ENCODE measurements at regions not wholly inside any gene's neighbourhood (a gene's known extent, or its start where the extent isn't known, plus 50 kb on each side); places are given as distances from the start of the nearest gene placed in this dataset.
A peak's percentile ranks its signal among the peaks of the same experiment; 100 is the strongest.
"Not testable (repeated sequence)": the region's sequence is repeated elsewhere in the genome, so short reads cannot be mapped to it uniquely, and the experiment has no call there.

DNA sequence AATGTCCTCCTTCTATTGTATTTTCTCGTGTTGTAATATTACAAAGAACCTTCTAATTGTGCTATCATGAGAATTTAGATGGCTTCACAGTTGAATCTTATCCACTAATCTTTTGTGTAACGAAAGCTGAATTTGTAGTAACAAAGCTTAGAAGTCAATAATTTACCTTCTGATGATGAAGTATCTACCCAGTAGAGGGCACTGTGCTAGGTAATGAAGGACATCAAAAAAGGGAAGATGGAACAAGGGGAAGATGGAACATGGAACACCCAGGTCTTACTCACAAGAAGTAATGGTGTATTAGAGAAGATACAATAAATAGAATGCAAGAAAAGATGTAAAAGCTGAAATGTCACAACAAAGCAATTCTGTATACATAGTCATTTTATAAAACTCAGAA, 131.0 kb upstream of the CCNG1 start:
- peak; percentile 1 for DNase-seq

DNA sequence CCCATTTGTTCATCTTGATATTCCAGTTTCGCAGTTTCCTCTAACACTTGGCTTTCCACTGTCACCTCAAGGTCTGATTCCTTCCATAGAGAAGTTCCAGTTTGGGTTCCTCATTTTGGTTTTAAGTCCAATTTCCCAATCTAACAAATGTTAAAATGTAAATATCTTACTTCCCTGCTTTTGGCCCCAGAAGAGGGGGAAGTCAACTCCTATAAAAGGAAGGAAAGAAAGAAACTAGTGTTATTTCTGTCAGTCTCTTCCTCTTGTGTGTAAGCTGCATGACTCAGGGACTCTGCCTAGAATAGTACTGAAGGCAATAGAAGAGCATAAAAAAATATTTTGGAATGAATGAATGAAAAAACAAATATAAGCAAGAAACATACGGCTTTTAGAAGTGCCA, 127.5 kb upstream of the CCNG1 start:
- DNase-seq = no peak

DNA sequence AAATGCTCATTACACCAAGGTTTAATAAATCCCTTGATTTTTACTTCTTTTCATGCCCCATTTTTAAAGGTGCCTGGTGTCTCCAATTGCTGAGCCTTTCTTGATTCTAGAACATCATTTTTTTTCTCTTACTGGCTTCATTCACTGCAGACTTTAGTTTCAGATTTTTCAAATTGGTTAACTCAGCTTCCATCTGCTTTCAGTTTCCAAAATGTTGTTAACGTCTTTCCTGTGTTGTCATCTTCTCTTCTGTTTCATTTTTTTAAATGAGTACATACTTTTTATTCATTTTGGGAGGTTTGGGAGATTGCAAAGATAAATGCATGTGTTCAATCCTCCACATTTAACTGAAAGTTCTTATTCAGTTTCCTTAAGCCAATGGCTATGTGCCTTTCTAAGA, 126.4 kb upstream of the CCNG1 start:
- DNase-seq = no peak

DNA sequence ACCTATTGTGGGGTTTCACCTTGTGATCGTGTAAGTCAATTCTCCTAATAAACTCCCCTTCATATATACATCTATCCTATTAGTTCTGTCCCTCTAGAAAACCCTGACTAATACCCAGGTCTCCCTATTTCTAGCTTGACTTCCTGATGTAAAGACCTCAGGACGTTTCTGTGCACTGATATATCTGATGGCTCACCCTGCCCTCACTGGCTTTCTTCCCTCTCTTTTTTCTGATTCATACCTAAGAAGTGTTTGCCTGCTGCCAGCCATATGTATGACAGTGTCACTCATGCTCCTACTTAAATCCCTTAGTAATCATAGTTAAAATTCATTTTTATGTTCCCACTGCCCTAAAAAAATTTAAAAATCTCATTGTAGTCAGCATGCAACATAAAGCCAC, 124.8 kb upstream of the CCNG1 start:
- DNase-seq = no peak

DNA sequence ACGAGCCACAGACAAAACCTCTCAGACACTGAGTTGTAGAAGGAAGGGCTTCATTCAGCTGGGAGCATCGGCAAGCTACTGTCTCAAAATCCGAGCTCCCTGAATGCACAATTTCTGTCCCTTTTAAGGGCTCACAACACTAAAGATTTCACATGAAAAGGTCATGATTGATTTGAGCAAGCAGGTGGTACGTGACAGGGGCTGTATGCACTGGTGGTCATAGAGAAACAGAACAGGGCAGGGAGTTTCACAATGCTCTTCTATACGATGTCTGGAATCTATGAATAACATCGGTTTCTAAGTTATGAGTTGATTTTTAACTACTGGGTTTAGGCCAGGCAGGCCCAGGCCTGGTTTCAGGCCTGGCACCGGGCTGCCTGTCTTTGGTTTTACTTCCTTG, 124.3 kb upstream of the CCNG1 start:
- not testable (repeated sequence) for DNase-seq

DNA sequence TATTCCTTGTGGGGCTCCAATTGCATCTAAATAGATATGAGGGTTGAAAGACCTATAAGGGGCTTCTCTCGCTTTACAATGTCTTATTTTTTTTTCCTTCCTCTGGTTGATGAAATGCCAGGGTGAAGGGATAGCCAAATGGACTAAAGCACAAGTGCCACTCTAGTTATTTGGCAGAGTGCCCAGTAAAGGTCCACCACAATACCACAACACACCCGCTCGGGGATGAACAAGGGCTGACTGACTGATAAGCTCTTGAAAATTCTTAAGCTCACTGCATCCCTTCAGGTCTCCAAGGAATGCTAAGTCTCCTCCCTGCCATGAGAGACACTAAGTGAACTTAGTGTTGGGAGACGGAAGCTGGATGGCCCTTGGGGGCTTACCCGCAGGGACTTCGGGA, 121.0 kb upstream of the CCNG1 start:
- DNase-seq = not testable (repeated sequence)

DNA sequence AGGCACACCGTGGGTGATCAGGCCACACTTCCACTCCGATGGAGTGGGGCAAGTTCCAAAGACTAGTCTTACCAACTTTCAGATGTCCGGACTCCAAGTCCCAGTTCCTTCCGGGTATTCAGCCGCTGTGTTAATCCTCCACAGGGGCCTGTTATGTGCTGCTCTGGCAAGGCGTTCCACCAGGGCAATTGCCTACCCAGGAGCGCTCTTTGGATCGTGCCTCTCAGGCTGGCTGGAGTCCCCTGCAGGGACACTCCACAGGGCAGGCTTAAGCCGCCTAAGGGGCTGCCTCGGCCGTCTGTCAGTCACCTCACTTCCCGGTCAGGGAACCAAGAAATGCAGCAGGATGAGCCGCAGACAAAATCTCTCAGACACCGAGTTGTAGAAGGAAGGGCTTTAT, 118.7 kb upstream of the CCNG1 start:
- no peak for DNase-seq

DNA sequence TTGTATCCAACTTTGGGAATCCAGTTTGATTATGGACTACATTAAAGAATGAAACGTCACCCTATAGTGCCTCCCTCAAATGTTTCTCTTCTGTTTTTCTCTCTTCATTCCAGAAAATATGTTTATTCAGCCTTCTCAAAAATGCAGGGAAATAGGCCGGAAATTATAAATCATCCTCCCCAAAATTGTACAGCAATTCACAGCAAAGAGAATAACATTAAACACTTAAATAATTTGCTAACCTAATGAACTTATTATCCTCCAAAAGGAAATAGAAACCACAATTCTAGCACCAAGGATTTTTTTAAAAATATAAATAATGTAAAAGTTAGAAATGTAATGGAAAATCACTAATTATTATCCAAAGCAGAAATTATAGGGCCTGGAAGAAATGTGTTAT, 115.9 kb upstream of the CCNG1 start:
- DNase-seq = no peak

DNA sequence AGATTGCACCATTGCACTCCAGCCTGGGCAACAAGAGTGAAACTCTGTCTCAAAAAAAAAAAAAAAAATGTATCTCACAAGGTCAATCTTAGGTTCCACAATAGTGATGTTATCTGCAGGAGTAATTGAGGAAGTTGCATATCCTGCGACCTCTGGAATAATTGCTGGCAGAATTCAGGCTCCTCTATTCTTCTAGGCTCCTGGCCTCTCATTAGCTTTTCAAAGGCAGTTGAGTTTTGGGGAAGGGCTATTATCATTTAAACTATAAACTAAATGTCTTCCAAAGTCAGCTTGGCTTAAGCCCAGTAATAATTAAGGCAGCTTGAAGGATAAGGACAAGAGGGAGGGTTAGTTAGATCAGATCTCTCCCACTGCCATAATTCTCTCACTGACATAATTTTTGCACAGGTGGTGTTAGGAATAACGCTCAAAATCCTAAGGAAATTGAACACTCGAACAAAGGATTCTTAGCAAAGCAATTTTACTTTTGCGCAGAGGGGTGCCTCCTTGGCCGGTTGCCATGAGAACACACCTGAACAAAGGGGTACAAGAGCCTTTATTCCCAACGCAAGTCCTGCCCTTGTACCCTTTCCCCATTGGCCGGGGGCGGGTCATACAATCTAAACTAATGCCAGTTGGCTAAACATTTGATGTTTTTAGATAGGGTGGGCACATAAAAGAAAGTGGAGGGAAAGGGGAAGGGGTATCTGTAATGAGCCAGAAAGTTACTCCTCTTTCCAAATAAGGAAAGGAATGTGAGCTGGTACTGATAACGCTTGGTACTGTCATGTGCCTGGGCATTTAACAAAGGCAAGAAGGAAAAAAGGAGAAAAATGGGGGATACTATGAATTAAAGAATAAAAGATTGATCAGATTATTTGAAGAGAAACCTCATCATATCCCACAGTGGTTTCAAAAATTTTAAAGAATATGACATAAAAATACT, 106.4 kb upstream of the CCNG1 start:
- no peak for DNase-seq

DNA sequence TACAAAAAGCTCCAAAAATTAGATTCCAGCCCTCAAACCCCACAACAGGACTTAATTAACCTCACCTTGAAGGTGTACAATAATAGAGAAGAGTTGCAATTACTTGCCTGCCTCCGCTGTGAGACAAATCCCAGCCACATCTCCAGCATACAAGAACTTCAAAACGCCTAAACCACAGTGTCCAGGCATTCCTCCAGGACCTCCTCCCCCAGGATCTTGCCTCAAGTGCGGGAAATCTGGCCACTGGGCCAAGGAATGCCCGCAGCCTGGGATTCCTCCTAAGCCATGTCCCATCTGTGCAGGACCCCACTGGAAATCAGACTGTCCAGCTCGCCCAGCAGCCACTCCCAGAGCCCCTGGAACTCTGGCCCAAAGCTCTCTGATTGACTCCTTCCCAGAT, 101.3 kb upstream of the CCNG1 start:
- DNase-seq = not testable (repeated sequence)

DNA sequence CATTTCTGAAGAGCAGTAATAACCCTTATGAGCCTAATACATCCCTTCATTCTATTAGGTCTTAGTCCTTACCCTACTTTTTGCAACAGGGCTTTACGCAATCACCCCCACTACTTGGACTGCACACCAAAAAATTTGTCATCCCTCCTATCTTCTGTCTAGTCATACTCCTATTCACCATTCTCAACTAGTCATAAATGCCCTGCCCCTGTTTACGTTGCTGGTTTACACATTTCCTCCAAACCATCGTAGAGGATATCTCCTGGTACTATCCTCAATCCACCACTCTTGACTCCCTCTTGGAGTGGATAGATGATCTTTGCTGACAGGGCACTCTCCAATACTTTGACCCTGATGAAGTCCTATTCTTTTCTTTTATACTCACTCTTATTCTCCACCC, 98.2 kb upstream of the CCNG1 start:
- DNase-seq = no peak

DNA sequence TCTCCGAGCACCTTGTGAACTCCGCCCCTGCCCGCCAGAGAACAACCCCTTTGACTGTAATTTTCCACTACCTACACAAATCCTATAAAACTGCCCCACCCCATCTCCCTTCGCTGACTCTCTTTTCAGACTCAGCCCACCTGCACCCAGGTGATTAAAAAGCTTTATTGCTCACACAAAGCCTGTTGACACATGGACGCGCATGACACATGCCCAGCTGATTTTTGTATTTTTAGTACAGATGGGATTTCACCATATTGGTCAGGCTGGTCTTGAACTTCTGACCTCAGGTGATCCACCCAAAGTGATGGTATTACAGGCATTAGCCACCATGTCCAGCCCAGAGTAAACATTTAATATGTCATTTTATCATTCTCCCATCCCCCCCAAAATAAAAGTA, 97.0 kb upstream of the CCNG1 start:
- DNase-seq = not testable (repeated sequence)

DNA sequence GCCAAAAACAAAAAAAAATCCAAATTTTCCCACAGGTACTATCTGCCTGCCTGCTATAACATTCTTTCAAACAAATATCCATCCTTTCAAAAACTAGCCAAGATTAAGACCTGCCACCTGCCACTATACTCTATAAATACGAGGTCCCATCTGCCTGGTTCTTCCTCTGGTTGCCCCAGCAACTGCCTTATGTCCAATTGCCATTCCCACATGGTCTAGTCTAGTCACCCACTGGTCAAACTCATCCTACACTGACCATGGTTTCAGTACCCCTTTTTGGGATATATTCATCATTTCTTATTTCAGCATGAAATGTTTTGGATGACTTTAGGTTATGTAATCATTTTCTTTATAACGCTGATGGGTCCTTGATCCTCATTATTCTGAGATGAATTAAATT, 95.1 kb upstream of the CCNG1 start:
- DNase-seq = no peak

DNA sequence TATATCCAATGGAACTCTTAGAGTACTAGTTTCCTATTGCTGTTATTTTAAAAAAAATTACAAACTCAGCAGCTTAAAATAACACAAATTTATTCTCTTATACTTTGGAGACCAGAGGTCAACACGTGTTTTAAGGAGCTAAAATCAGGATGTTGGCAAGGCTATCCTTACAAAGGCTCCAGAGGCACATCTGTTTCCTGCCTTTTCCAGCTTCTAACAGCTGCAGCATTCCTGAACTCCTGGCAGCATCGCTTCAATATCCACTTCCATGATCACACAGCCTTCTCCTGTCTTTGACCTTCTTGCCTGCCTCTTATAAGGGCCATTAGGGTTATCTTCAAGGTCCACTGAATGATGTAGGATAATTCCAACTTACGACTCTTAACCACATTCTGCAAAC, 92.2 kb upstream of the CCNG1 start:
- no peak for DNase-seq

DNA sequence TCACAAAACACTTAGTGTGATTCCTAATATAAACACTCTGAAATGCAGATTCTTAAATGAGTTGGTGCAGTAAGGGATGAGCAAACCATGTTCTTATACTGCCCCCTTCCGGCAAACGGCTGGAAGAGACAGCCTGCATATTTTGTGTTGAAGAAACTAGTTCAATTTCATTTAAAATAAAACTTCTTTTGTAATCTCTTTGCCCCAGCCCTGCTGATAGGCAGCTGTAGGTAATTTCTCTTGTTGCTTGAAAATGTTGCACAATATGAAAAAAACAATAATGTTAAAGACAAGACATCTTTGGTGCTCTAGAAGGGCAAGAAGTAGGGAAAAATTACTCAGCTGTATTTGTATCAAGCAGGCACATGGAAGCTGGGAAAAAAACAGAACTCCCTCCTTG, 89.7 kb upstream of the CCNG1 start:
- DNase-seq = peak; percentile 45

DNA sequence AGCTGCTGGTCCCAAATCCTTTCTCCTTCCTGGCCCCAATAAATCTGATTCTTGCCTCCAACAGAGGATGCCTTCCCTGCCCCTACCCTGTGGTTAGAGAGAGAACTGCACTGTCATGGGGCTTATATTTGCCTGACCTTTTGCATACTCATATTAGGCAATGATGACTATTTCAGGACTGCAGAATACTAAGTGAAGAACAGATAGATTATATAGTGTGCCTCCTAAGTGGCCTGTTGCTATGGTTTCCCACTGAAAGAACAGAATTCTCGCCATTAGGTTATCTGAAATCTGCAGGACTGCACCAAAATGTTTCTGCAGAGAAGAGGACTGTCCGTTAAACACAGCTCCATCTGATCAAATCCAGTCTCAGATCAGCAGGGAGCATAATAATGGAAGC, 87.3 kb upstream of the CCNG1 start:
- DNase-seq = no peak

DNA sequence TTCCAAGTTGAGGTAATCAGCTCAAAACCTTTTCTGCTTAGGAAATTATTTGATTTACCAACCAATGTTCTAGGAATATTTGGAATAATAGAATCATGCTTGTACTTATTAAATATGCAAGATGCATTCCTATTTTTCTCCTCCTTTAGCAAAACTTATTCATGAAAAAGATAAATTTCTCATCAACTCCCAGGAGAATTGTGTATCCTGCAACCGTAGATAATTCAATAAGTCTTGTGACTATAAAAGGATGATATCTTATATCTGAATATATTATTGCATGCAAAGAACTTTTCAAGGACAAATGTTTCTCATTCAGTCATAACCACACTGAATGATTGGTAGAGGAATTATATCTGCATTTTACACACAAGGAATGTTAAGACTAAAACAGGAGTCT, 84.9 kb upstream of the CCNG1 start:
- DNase-seq = no peak

DNA sequence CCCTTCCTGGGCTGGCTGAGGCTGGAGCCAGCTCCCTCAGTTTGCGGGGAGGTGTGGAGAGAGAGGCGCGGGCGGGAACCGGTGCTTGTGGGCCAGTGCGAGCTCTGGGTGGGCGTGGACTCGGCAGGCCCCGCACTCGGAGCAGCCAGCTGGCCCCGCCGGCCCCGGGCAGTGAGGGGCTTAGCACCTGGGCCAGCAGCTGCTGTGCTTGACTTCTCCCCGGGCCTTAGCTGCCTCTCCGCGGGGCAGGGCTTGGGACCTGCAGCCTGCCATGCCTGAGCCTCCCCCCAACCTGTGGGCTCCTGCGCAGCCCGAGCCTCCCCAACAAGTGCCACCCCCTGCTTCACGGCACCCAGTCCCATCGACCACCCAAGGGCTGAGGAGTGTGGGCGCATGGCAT, 81.6 kb upstream of the CCNG1 start:
- not testable (repeated sequence) for DNase-seq

DNA sequence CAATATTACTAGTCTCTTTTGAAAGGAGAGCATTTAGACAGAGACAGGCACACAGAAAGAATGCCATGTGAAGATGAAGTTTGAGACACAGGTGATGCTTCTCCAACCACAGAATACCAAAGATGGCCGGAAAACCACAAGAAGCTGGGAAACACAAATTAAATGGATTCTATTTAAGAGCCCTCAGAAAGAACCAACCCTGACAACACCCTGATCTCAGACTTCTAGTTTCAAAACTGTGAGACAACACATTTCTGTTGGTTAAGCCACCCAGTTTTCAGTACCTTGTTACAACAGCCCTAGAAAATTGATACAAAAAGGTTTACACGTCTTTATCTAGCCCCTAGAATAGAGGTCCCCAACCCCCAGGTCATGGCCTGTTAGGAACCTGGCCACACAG, 79.8 kb upstream of the CCNG1 start:
- no peak for DNase-seq

DNA sequence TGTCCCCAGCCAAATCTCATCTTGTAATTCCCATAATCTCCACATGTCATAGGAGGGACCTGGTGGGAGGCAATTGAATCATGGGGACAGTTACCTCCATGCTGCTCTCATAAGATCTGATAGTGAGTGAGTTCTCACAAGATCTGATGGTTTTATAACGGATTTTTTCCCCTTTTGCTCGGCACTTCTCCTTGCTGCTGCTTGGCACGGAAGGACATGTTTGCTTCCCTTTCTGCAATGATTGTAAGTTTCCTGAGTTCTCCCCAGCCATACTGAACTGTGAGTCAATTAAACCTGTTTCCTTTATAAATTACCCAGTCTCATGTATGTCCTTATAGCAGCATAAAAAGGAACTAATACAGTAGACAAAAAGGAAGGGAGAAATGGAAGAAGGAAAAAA, 76.7 kb upstream of the CCNG1 start:
- no peak for DNase-seq

DNA sequence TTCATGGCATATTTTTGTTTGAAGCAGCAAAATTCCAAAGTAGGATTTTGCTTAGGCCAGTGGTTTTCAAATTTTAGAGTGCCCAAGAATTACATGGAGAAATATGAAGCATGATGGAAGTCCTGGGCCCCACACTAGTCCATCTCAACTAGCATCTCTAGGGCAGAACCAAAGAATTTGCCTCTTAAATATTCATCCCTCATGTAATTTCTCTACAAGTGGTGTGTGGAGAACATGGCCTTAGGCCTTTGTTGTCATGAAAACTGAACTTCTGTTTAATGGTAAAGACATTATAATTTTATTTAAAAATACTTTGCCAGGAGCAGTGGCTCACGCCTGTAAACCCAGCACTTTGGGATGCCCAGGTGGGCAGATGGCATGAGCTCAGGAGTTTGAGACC, 75.9 kb upstream of the CCNG1 start:
- DNase-seq = no peak

DNA sequence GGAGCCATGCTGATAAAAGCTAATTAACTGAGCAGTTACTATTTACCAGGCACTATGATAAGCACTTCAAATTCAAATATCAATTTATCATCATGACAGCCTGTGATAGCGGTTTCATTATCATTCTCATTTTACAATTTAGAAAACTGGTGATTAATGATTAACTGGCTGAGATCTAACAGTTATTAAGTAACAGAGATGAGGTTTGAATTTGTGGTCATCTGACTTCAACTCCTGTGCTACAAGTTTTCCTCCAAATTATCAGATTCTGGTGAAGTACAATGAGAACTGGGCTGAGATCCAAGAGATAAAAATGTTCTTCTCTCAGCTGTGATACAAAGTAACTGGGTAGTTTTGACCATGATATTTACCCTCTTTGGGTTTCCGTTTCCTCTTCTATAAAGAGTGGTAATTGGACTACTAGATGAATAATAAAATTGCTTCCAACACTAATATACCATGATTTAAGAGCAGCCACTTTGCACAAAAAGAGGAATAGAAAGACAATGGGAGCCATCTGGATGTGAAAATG, 74.5 kb upstream of the CCNG1 start:
- DNase-seq = no peak

DNA sequence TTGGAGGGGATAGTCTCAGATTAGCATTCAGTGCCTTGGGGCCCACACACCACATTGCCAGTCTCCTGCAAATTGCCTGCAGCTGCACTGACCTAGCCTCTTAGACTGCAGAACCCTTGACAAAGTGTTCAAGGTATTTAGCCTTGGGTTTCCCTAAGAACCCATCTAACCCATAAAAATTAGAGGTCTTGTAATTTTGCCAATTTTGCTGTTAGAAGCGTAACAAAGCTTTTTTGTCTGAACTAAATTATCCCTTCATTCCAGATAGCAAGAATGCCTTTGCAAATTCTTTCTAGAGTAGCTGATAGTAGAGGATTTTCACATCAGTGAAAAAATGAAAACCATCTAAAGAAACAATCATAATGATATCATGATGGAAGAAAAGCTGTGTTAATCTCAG, 74.0 kb upstream of the CCNG1 start:
- DNase-seq = no peak

DNA sequence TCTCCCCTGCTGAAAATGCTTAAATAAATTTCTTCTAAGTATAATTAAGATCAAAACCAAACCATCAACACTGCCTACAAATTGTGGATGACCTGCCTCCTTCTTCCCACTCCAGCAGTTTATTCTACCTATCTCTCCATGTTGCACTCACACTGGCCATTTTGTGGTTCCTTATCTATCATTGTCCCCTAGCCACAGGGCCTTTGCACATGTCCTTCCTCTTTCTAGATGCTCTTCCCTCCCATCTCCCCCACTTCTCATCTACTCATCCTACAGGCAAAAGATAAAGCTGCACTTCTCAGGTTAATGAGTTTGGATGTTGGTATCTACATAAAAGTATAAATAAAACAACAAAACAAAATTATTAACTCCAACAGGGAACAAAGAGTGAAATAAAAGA, 70.6 kb upstream of the CCNG1 start:
- no peak for DNase-seq

All from fibroblast of skin of back (primary cell).